HepG2 (cell line): ENCODE measurements at regions not wholly inside any gene's neighbourhood (a gene's known extent, or its start where the extent isn't known, plus 50 kb on each side); places are given as distances from the start of the nearest gene placed in this dataset.
"Not testable (repeated sequence)": the region's sequence is repeated elsewhere in the genome, so short reads cannot be mapped to it uniquely, and the experiment has no call there.

Source experiments
- ATAC-seq: fragments of 200-7000 bp; cut with Tn5 transposase; 3 replicates; pipeline ENCODE4 v1.9.1; 2020; ENCODE audit warnings: mild to moderate bottlenecking, moderate library complexity
- BruUV-seq: library from RNA; stranded (reverse); fragments of 400-500 nt; replicated peaks from 2 replicates; lab custom pipeline; 2021; lab: Mats Ljungman, UMichigan
- CTCF ChIA-PET: fragments of 300-600 bp; formaldehyde crosslinking; extraction: SDS; loops from one replicate; lab custom pipeline; 2021; ENCODE audit warnings: low total read pairs, inconsistent platforms, low intra/inter-chr PET ratio; lab: Yijun Ruan, JAX
- POLR2A ChIA-PET: fragments of 350-600 bp; sonication (Branson Sonifier 250); formaldehyde crosslinking; loops from one replicate; lab custom pipeline; 2020; ENCODE audit warnings: antibody characterized with exemption, inconsistent platforms; lab: Yijun Ruan, JAX
- DNase-seq: peaks from one replicate; pipeline ENCODE4 v3.0.0-alpha.2; 2015; ENCODE audit warnings: low spot score
- FAIRE-seq: peaks from 3 replicates; lab custom pipeline; 2011; peaks lifted over from hg19 to GRCh38; lab: Jason Lieb, UNC
- H2AFZ ChIP-seq: one replicate; pipeline ENCODE4 v1.6.1; 2011; ENCODE audit warnings: low read length, inconsistent platforms
- H3K27ac ChIP-seq: fragments of 300-600 bp; 3 replicates; pipeline ENCODE4 v1.8.0; 2011; ENCODE audit warnings: mixed run types, mild to moderate bottlenecking, mixed read lengths, low read length, inconsistent platforms; ENCODE audit not compliant: insufficient read depth; ENCODE audit errors: extremely low read length
- H3K27me3 ChIP-seq, 2 experiments: fragments of 200-600 bp in 1 of 2; 2 replicates in 1 of 2; 3 replicates in 1 of 2; pipeline versions ENCODE4 v1.6.0 to v1.8.0; 2011; ENCODE audit warnings: low read length in 2 of 2, mild to moderate bottlenecking in 2 of 2, moderate library complexity in 2 of 2, inconsistent platforms in 1 of 2; ENCODE audit not compliant: insufficient read depth in 2 of 2, control insufficient read depth in 1 of 2
- H3K36me3 ChIP-seq, 2 experiments: fragments of 200-600 bp in 1 of 2; replicated peaks in 1 of 2; 2 replicates in 1 of 2; 3 replicates in 1 of 2; pipeline versions ENCODE4 v1.5.1 to v1.8.0; 2011; ENCODE audit warnings: low read length in 2 of 2, inconsistent platforms in 1 of 2; ENCODE audit not compliant: insufficient read depth in 2 of 2, control insufficient read depth in 1 of 2
- H3K4me1 ChIP-seq: 2 replicates; pipeline ENCODE4 v1.5.1; 2012; ENCODE audit warnings: low read length, inconsistent platforms; ENCODE audit not compliant: insufficient read depth
- H3K4me2 ChIP-seq: 2 replicates; pipeline ENCODE4 v1.6.0; 2011; ENCODE audit warnings: low read depth, low read length, inconsistent platforms
- H3K4me3 ChIP-seq, 3 experiments: fragments of 200-600 bp in 1 of 3; sonication (generic), shearing (Covaris generic) in 1 of 3; replicated peaks in 1 of 3; 2 replicates each; pipeline ENCODE4 v1.5.1; 2011 to 2016; ENCODE audit warnings: low read length in 3 of 3, inconsistent platforms in 2 of 3, low read depth in 2 of 3, mild to moderate bottlenecking in 2 of 3, control low read depth in 1 of 3, mixed read lengths in 1 of 3; ENCODE audit not compliant: insufficient read depth in 1 of 3
- H3K79me2 ChIP-seq: one replicate; pipeline ENCODE4 v1.6.1; 2011; ENCODE audit warnings: low read length, inconsistent platforms; ENCODE audit not compliant: insufficient read depth
- H3K9ac ChIP-seq: 2 replicates; pipeline ENCODE4 v1.6.0; 2011; ENCODE audit warnings: mild to moderate bottlenecking, low read depth, low read length, inconsistent platforms; ENCODE audit not compliant: insufficient read depth
- H3K9me3 ChIP-seq: 2 replicates; pipeline ENCODE4 v1.5.1; 2012; ENCODE audit warnings: mild to moderate bottlenecking, low read length
- H4K20me1 ChIP-seq: 2 replicates; pipeline ENCODE4 v1.6.0; 2011; ENCODE audit warnings: inconsistent platforms, mild to moderate bottlenecking, low read length, moderate library complexity; ENCODE audit not compliant: insufficient read depth
- WGBS: methylation state at CpG from one replicate; pipeline ENCODE4 v1.1.6; 2017; ENCODE audit warnings: low lambda C conversion rate; 5-methylcytosine and 5-hydroxymethylcytosine counted together
- in situ Hi-C: cut with HindIII; loops from 2 replicates; pipeline ENCODE4 v1.10.0; 2017; ENCODE audit warnings: low pct_unique_long_range_greater_than_20kb; ENCODE audit not compliant: extremely low pct_ligation_motif_present
- intact Hi-C: fragments of 100-400 bp; cut with micrococcal nuclease; formaldehyde crosslinking; loops from one replicate; pipeline ENCODE4 v1.10.0; 2022; ENCODE audit not compliant: unreplicated experiment

DNA sequence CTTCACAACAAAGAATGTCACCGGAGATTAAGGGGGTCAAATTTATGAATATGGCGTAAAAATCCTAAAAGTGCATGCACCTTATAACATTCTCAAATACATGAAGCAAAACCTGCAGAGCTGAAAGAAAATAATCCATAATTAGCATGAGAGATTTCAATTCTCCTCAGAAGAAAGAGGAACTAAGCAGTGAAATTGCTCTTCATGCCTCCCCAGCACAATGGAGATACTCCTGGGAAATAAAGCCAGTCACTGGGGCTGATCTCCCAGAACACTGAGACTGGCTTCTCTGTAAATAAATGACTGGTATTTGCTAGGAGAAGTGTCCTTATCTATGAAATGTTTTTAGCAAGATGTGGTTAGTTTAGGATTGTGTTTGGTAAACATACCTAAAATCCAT lies 68.1 kb downstream of the GOLGA6L6 start:
- ATAC-seq, H3K27ac ChIP-seq, H3K27me3 ChIP-seq, H3K4me2 ChIP-seq, H3K4me3 ChIP-seq, H3K9ac ChIP-seq, FAIRE-seq, H3K9me3 ChIP-seq, H3K79me2 ChIP-seq, H4K20me1 ChIP-seq, intact Hi-C loops, H2AFZ ChIP-seq, H3K4me1 ChIP-seq, in situ Hi-C loops, POLR2A ChIA-PET, BruUV-seq, DNase-seq, H3K36me3 ChIP-seq, CTCF ChIA-PET: not testable (repeated sequence)
- no CpG with 5 or more reads among the region's 2 CpGs for WGBS

DNA sequence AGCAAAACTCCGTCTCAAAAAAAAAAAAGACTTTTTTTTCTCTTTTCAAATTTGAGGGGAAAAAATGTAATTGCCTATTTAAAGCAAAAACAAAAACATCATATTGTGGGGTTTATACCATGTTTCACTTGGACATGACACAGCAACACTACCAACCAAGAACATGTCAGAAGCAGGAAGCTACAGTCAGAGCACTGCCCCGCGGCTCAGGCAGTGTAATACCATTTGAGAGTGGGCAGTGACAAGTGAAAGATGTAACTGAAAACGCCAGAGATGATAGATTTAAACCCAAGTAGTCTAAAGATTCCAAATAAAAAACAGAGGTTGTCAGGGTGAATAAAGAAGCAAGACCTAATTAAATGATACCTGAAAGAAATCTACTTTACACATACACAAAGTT lies 68.6 kb downstream of the GOLGA6L6 start:
- H4K20me1 ChIP-seq, POLR2A ChIA-PET, intact Hi-C loops, FAIRE-seq, H3K9me3 ChIP-seq, ATAC-seq, H3K4me2 ChIP-seq, DNase-seq, H3K27ac ChIP-seq, BruUV-seq, H3K27me3 ChIP-seq, H3K4me3 ChIP-seq, H3K36me3 ChIP-seq, in situ Hi-C loops, H3K79me2 ChIP-seq, CTCF ChIA-PET, H3K4me1 ChIP-seq, H3K9ac ChIP-seq, H2AFZ ChIP-seq: not testable (repeated sequence)
- 48% methylated on average over 4 of the region's 4 CpGs for WGBS

DNA sequence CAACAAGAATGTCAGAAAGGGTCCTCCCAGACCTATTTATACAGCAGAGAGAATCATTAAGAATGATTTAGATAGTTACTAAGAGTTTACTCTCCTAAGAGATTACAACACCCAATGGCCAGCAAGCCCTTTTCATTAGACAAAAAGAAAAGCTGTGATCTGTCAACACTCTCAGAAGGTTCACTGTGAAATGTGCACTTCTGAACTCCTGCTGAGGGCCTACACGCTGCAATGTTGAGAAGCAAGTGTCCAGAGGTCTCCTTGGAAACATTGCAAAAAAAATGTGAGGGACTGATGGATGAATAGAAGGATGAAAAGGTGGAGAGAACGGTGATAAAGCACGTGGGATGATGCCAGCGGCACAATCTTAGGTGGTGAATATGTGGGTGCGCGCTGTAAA lies 70.8 kb downstream of the GOLGA6L6 start:
- H3K4me3 ChIP-seq, H3K79me2 ChIP-seq, H3K4me1 ChIP-seq, CTCF ChIA-PET, H3K27ac ChIP-seq, BruUV-seq, FAIRE-seq, H3K9me3 ChIP-seq, ATAC-seq, intact Hi-C loops, H4K20me1 ChIP-seq, POLR2A ChIA-PET, H3K27me3 ChIP-seq, DNase-seq, H3K36me3 ChIP-seq, H3K9ac ChIP-seq, H3K4me2 ChIP-seq, in situ Hi-C loops, H2AFZ ChIP-seq: not testable (repeated sequence)
- 81% methylated on average over 2 of the region's 6 CpGs for WGBS

DNA sequence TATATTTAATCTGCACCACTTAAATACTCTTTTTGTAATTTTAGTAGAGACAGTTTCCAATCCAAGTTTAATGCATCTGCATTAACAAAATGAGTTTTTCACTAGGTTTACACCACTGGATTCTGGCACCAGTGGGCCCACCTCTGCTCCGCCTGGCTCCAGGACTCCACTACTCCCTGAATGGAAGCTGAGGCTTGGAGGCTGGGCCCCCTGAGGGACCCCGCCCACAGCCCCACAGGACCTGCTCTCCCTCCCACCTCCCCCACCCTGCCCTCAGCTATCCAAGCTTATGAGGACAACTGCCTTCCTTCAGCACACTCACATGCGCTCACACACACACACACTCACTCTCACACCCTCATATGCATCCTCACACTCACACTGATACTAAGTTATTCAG lies 100.5 kb downstream of the GOLGA6L6 start:
- H3K4me2 ChIP-seq, H4K20me1 ChIP-seq, DNase-seq, BruUV-seq, in situ Hi-C loops, H3K4me3 ChIP-seq, H3K4me1 ChIP-seq, FAIRE-seq, H3K9ac ChIP-seq, H3K9me3 ChIP-seq, H3K36me3 ChIP-seq, ATAC-seq, intact Hi-C loops, H3K27ac ChIP-seq, H3K79me2 ChIP-seq, CTCF ChIA-PET, POLR2A ChIA-PET, H3K27me3 ChIP-seq, H2AFZ ChIP-seq: not testable (repeated sequence)
- WGBS, result 20% methylated on average over 1 of the region's 3 CpGs
